Retinal pigment epithelial cell (primary cell): ENCODE measurements at regions not wholly inside any gene's neighbourhood (a gene's known extent, or its start where the extent isn't known, plus 50 kb on each side); places are given as distances from the start of the nearest gene placed in this dataset.

Experiments used
- DNase-seq: peaks from one replicate; pipeline ENCODE4 v3.0.0-alpha.2; 2010; ENCODE audit warnings: low read depth
- H3K4me3 ChIP-seq: 2 replicates; pipeline ENCODE4 v1.5.1; 2011; ENCODE audit warnings: mild to moderate bottlenecking, low read length, control low read depth, moderate library complexity
- TF ChIP-seq, protein P1 (sequence below): conservative IDR thresholded peaks from 2 replicates; pipeline ENCODE4 v1.5.1; 2011; ENCODE audit warnings: low read depth, low read length, control low read depth, inconsistent platforms

- no peak for DNase-seq
- no peak overlapping the region for H3K4me3 ChIP-seq
- TF ChIP-seq, protein P1, sequence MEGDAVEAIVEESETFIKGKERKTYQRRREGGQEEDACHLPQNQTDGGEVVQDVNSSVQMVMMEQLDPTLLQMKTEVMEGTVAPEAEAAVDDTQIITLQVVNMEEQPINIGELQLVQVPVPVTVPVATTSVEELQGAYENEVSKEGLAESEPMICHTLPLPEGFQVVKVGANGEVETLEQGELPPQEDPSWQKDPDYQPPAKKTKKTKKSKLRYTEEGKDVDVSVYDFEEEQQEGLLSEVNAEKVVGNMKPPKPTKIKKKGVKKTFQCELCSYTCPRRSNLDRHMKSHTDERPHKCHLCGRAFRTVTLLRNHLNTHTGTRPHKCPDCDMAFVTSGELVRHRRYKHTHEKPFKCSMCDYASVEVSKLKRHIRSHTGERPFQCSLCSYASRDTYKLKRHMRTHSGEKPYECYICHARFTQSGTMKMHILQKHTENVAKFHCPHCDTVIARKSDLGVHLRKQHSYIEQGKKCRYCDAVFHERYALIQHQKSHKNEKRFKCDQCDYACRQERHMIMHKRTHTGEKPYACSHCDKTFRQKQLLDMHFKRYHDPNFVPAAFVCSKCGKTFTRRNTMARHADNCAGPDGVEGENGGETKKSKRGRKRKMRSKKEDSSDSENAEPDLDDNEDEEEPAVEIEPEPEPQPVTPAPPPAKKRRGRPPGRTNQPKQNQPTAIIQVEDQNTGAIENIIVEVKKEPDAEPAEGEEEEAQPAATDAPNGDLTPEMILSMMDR, result no peak
Measured at GRCh38 chr14:81729622-81730021, 196.0 kb upstream of the SEL1L start.

GRCh38 chr14:81737938-81738337, 204.3 kb upstream of the SEL1L start:
- DNase-seq, result no peak
- TF ChIP-seq, protein P1, result no peak
- H3K4me3 ChIP-seq, result no peak overlapping the region

- DNase-seq, result no peak
- TF ChIP-seq, protein P1, result no peak
Measured at GRCh38 chr14:81738946-81739659, 205.4 kb upstream of the SEL1L start.

GRCh38 chr14:81743605-81744004, 210.0 kb upstream of the SEL1L start:
- TF ChIP-seq, protein P1, result no peak
- no peak overlapping the region for H3K4me3 ChIP-seq
- no peak for DNase-seq

More at GRCh38 chr14:81738946-81739659, 205.4 kb upstream of the SEL1L start:
- H3K4me3 ChIP-seq, result no peak overlapping the region

GRCh38 chr14:81751198-81751597, 217.5 kb upstream of the SEL1L start:
- TF ChIP-seq, protein P1, result no peak
- no peak overlapping the region for H3K4me3 ChIP-seq
- DNase-seq, result no peak

- TF ChIP-seq, protein P1, result no peak
- no peak for DNase-seq
- no peak overlapping the region for H3K4me3 ChIP-seq
Measured at GRCh38 chr14:81759541-81759940, 225.9 kb upstream of the SEL1L start.

DNA sequence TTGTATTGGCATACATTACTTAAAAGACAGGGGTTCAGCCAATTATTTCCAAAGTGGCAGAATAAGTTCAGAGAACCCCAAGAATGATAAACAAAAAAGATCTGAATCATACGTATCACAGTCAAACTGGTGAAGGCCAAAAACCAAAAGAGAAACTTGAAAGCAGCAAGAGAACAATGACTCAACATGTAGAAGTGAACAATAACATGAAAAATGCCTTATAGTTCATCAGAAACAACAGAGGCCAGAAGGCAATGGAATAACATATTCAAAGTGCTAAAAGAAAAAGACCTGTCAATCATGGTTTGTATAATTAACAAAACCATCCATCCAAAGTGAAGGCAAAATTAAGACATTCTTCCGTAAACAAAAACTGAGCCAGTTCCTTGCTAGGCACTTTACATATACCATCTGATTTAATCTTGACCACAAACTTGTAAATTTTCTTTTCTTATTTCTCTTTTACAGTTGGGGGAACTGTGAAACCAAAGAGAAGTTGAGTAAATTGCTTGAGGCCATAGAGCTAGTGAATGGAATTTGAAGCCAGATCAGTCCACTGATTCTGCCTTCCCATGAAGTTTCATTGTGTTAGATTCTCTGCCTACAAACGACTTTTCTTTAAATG, 232.1 kb upstream of the SEL1L start:
- DNase-seq, result no peak
- TF ChIP-seq, protein P1, result no peak
- H3K4me3 ChIP-seq, result no peak overlapping the region
